ENCODE measurements at regions not wholly inside any gene's neighbourhood (a gene's known extent, or its start where the extent isn't known, plus 50 kb on each side); places are given as distances from the start of the nearest gene placed in this dataset.
"Not testable (repeated sequence)": the region's sequence is repeated elsewhere in the genome, so short reads cannot be mapped to it uniquely, and the experiment has no call there.

DNA sequence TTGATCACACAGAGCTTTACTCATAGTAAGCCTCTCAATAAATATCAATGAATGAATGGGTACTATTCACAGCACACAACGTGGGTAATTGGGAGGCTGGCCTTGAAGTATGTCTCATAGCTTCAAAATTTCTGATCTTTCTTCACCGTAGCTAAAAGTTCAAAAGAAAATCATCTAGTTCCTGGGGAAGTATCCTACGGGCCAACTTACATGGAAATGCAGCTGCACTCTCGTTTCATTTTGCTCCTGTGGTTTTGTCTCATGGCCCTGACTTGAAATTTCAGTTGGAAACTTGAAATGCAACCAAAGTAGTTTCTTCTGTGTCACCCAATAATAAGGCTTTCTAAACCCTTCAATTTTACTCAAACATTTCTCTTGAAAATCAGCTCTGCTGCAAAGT, 76.1 kb upstream of the CNIH3 start:
- Histone ChIP-seq H3K9ac (ENCODE audit: low read length in 2 of 2) (no peak overlapping the region), H3K27ac (ENCODE audit: low read length) (no peak overlapping the region), H3K36me3 (ENCODE audit: control insufficient read depth in 2 of 2, insufficient read depth in 2 of 2, low read length in 2 of 2) (no peaks in the 10 kb centered on the region), H3K9me3 (ENCODE audit: control insufficient read depth in 2 of 2, low read length in 2 of 2) (no peaks in the 10 kb centered on the region), H3K27me3 (ENCODE audit: control insufficient read depth in 1 of 2, insufficient read depth in 2 of 2, low read length in 2 of 2) (no peaks in the 10 kb centered on the region), H3K4me3 (ENCODE audit: low read length in 2 of 2) (no peak overlapping the region), H3K4me1 (ENCODE audit: control insufficient read depth, insufficient read depth, low read length) (no peaks in the 10 kb centered on the region)

DNA sequence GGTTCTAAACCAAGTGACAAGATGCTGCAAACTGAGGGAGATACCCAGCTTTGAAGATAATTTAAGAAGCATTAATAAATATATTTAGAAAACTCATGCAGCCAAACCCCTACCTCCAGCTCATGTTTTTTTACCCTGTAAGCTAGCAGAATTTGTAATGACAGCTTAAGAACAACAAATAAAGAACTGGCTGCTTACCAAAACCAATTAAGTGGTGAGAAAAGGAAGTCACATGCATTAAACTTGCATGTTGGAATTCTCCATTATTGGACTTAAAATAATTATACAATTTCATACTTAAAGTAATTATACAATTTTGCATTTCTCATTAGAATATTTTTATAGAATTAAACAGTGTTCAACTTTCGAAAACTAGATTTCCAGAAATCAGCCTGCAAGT, 75.6 kb upstream of the CNIH3 start:
- H3K4me3 ChIP-seq (ENCODE audit: low read length in 2 of 2): no peak overlapping the region

DNA sequence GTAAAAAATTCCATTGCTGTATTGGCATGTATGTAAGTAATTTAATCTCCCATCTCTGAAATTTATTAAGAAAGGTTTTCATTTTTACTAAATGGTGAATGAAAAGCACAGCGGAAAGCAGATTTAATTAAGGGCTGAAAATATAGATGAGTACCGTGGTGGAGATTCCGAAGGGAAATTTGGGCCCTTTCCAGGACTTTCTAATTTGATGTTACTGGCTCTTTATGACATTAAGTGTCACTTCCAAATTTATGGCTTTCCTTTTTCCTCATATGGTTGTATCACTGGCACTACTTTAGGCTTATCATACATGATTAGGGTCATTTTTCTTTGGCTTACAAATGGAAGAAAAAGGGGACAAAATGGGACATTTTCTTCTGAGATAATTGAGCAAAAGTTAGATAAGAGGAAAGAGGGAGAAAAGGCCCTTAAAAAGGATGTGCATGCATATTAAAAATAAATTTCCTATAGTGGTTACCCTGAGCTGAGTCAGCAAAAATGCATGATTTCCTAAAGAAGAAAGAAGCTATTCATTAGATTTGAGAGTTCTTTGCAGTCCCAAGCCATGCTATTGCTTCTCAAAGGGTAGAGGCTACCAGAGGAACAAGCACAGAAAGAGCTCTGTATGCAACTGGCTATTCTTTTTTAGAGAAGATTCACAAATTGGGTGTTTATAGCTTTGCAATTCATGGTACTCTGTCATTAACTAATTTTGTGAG, 74.9 kb upstream of the CNIH3 start:
- Histone ChIP-seq H3K4me3 (ENCODE audit: low read length in 2 of 2) (no peak overlapping the region), H3K36me3 (ENCODE audit: control insufficient read depth in 2 of 2, insufficient read depth in 2 of 2, low read length in 2 of 2) (no peaks in the 10 kb centered on the region), H3K9ac (ENCODE audit: low read length in 2 of 2) (no peak overlapping the region), H3K9me3 (ENCODE audit: control insufficient read depth in 2 of 2, low read length in 2 of 2) (no peaks in the 10 kb centered on the region), H3K27ac (ENCODE audit: low read length) (no peak overlapping the region), H3K4me1 (ENCODE audit: control insufficient read depth, insufficient read depth, low read length) (no peaks in the 10 kb centered on the region), H3K27me3 (ENCODE audit: control insufficient read depth in 1 of 2, insufficient read depth in 2 of 2, low read length in 2 of 2) (no peaks in the 10 kb centered on the region)

More for the DNA sequence above, 75.6 kb upstream of the CNIH3 start:
- Histone ChIP-seq H3K9ac (ENCODE audit: low read length in 2 of 2) (no peak overlapping the region), H3K27me3 (ENCODE audit: control insufficient read depth in 1 of 2, insufficient read depth in 2 of 2, low read length in 2 of 2) (no peaks in the 10 kb centered on the region), H3K9me3 (ENCODE audit: control insufficient read depth in 2 of 2, low read length in 2 of 2) (no peaks in the 10 kb centered on the region), H3K4me1 (ENCODE audit: control insufficient read depth, insufficient read depth, low read length) (no peaks in the 10 kb centered on the region), H3K36me3 (ENCODE audit: control insufficient read depth in 2 of 2, insufficient read depth in 2 of 2, low read length in 2 of 2) (no peaks in the 10 kb centered on the region), H3K27ac (ENCODE audit: low read length) (no peak overlapping the region)

DNA sequence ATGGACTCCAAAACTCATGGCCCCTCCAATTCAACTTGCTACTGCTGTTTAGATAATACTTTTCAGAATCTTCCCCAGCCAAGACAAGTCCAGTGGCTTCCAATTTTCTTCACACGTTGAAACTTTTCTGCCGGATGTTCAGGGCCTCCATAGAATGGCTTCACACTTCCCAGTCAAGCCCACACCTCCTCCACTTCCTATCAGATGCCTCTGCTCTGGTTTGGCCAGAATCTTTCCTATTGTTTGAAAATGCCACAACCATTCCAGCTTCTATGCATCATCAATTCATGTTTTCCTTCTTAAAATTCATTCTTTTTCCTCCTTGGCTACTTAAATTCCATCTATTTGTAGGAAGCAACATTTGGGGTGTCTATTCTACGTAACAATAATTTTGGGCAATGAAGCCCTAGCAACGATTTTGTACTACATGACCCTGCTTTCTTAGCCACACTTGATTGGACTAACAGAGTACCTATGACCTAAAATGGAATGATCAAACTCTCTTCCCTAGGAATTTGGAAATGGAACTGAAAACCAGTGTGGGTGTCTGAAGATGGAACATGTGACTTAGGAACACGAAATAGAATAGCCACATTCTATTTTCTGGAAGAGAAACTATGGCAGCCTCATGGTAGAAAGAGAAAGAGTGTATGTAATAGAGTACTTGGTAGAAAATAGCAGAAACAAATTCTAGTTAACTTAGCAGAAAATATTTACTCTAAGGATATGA, 74.1 kb upstream of the CNIH3 start:
- no peak overlapping the region for H3K9ac ChIP-seq (ENCODE audit: low read length in 2 of 2)
- no peaks in the 10 kb centered on the region for H3K27me3 ChIP-seq (ENCODE audit: control insufficient read depth in 1 of 2, insufficient read depth in 2 of 2, low read length in 2 of 2)
- H3K4me1 ChIP-seq (ENCODE audit: control insufficient read depth, insufficient read depth, low read length): no peaks in the 10 kb centered on the region
- H3K4me3 ChIP-seq (ENCODE audit: low read length in 2 of 2): no peak overlapping the region
- no peaks in the 10 kb centered on the region for H3K9me3 ChIP-seq (ENCODE audit: control insufficient read depth in 2 of 2, low read length in 2 of 2)
- H3K36me3 ChIP-seq (ENCODE audit: control insufficient read depth in 2 of 2, insufficient read depth in 2 of 2, low read length in 2 of 2): no peaks in the 10 kb centered on the region
- no peak overlapping the region for H3K27ac ChIP-seq (ENCODE audit: low read length)

DNA sequence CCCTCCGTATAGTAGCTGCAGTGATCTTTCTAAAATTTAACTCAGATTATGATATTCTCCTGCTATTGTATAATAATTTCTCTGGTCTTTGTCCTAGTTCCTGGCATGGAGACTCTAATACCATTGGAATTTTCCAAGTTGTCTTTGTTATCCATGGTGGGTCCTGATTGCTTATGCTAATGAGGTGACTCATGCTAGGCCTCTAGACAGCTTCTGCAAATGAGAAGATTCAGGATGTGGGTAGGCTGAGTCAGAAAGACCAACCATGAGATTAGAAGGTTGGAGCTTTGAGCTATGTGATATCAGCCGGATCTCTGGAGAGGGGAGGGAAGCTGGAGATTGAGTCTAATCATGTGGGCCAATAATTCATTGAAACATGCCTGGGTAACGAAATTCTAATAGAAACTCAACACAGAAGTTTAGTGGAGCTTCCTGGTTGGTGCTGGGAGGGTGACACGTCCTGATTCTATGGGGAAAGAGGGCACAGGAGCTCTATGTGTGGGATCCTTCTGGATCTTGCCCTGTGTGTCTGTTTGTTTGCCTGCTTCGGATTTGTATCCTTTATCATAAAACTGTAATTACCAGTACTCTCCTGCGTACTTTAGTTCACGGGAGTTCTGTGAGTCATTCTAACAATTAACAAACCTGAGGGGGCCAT, 73.2 kb upstream of the CNIH3 start:
- Histone ChIP-seq H3K27ac (ENCODE audit: low read length) (no peak overlapping the region), H3K36me3 (ENCODE audit: control insufficient read depth in 2 of 2, insufficient read depth in 2 of 2, low read length in 2 of 2) (no peaks in the 10 kb centered on the region), H3K4me1 (ENCODE audit: control insufficient read depth, insufficient read depth, low read length) (no peaks in the 10 kb centered on the region), H3K27me3 (ENCODE audit: control insufficient read depth in 1 of 2, insufficient read depth in 2 of 2, low read length in 2 of 2) (no peaks in the 10 kb centered on the region), H3K9me3 (ENCODE audit: control insufficient read depth in 2 of 2, low read length in 2 of 2) (no peaks in the 10 kb centered on the region), H3K9ac (ENCODE audit: low read length in 2 of 2) (no peak overlapping the region), H3K4me3 (ENCODE audit: low read length in 2 of 2) (no peak overlapping the region)

DNA sequence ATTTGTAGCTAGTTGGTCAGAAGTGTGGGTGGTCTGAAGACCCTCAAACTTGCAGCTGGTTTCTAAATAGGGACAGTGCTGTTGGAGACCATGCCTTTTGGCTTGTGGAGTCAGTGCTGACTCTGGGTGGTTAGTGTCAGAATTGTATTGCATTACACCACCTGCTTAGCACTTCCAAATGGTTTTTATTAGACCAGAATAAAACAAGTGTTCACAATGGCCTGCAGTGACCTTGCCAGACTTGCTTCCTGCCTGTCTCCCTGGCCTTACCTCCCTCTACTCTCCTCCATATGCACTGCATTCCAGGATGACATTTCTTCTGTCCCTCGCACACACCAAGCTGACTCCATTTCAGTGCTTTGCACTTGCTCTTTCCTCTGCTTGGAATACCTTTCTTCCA, 72.7 kb upstream of the CNIH3 start:
- no peaks in the 10 kb centered on the region for H3K27me3 ChIP-seq (ENCODE audit: control insufficient read depth in 1 of 2, insufficient read depth in 2 of 2, low read length in 2 of 2)
- no peak overlapping the region for H3K4me3 ChIP-seq (ENCODE audit: low read length in 2 of 2)
- H3K9me3 ChIP-seq (ENCODE audit: control insufficient read depth in 2 of 2, low read length in 2 of 2): no peaks in the 10 kb centered on the region
- no peak overlapping the region for H3K9ac ChIP-seq (ENCODE audit: low read length in 2 of 2)
- H3K36me3 ChIP-seq (ENCODE audit: control insufficient read depth in 2 of 2, insufficient read depth in 2 of 2, low read length in 2 of 2): no peaks in the 10 kb centered on the region
- H3K27ac ChIP-seq (ENCODE audit: low read length): no peak overlapping the region
- no peaks in the 10 kb centered on the region for H3K4me1 ChIP-seq (ENCODE audit: control insufficient read depth, insufficient read depth, low read length)

DNA sequence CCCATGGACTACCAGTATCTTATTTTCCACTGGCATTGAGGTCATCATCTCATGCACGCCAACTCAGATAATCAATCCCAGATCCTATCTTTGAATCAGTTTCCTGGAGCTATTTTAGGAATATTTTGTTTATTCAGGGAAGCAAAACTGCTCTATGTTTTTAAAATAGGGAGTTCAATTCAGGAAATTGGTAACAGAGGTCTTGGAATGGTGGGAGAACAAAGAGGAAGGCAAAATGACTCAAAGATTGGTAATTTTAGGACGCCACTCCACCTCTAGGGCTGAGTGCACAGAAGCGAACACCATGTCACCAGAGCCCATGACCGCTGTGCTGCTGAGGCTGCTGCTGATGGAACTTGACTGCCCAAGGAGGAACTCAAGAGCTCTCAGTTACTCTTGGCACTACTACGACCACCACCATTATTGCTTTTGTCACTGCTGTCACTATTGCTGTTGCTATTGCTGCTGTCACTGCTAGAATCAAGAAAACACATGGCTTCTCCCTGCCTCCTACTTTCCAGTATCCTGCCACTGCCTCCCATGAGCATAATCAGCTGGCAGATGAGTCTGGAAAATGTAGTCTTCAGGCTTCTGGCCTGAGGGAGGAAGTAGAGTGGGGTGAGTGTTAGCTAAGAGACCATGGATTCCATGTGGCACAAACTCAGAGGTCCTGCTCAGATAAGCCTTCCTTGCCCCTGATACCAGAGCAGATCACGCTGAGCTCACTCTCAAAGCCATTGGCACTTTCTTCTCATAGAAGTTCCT, 71.6 kb upstream of the CNIH3 start:
- no peaks in the 10 kb centered on the region for H3K36me3 ChIP-seq (ENCODE audit: control insufficient read depth in 2 of 2, insufficient read depth in 2 of 2, low read length in 2 of 2)
- no peak overlapping the region for H3K27ac ChIP-seq (ENCODE audit: low read length)
- H3K4me1 ChIP-seq (ENCODE audit: control insufficient read depth, insufficient read depth, low read length): no peaks in the 10 kb centered on the region
- H3K27me3 ChIP-seq (ENCODE audit: control insufficient read depth in 1 of 2, insufficient read depth in 2 of 2, low read length in 2 of 2): no peaks in the 10 kb centered on the region
- H3K4me3 ChIP-seq (ENCODE audit: low read length in 2 of 2): no peak overlapping the region
- no peaks in the 10 kb centered on the region for H3K9me3 ChIP-seq (ENCODE audit: control insufficient read depth in 2 of 2, low read length in 2 of 2)
- no peak overlapping the region for H3K9ac ChIP-seq (ENCODE audit: low read length in 2 of 2)

DNA sequence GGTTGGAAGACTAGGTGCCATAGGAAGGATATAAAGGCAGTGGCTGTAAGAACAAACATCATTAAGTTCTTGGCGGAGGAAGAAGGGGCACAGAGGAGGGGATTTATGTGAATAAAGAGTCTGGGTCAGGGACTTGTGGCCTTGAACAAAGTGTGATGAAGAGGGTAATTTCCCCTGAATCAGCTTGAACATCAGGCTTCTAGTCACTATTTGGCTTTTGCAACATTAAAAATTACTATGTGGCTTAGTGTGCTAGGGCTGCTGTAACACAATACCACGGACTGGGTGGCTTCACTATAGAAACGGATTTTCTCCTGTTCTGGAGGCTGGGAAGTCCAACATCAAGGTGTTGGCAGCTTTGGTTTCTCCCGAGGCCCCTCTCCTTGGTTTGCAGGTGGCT, 70.5 kb upstream of the CNIH3 start:
- H3K4me1 ChIP-seq (ENCODE audit: control insufficient read depth, insufficient read depth, low read length): no peaks in the 10 kb centered on the region
- H3K27ac ChIP-seq (ENCODE audit: low read length): no peak overlapping the region
- H3K4me3 ChIP-seq (ENCODE audit: low read length in 2 of 2): no peak overlapping the region
- H3K9me3 ChIP-seq (ENCODE audit: control insufficient read depth in 2 of 2, low read length in 2 of 2): no peaks in the 10 kb centered on the region
- no peaks in the 10 kb centered on the region for H3K36me3 ChIP-seq (ENCODE audit: control insufficient read depth in 2 of 2, insufficient read depth in 2 of 2, low read length in 2 of 2)
- no peaks in the 10 kb centered on the region for H3K27me3 ChIP-seq (ENCODE audit: control insufficient read depth in 1 of 2, insufficient read depth in 2 of 2, low read length in 2 of 2)
- H3K9ac ChIP-seq (ENCODE audit: low read length in 2 of 2): no peak overlapping the region

DNA sequence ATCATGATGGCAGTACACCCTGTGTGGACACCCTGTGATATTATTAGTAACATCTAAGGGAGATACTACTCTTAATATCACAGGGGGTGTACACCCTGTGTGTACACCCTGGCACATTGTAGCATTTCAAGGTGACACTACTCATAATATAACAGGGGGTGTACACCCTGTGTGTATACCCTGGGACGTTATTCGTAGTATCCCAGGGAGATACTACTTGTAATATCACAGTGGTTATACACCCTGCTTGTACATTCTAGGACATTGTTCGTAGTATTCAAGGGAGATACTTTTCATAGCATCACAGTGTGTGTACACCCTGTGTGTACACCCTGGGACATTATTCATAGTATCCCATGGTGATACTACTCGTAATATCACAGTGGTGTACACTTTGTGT, 67.4 kb upstream of the CNIH3 start:
- Histone ChIP-seq H3K27me3 (ENCODE audit: control insufficient read depth in 1 of 2, insufficient read depth in 2 of 2, low read length in 2 of 2) (no peaks in the 10 kb centered on the region), H3K9ac (ENCODE audit: low read length in 2 of 2) (no peak overlapping the region), H3K27ac (ENCODE audit: low read length) (no peak overlapping the region)

DNA sequence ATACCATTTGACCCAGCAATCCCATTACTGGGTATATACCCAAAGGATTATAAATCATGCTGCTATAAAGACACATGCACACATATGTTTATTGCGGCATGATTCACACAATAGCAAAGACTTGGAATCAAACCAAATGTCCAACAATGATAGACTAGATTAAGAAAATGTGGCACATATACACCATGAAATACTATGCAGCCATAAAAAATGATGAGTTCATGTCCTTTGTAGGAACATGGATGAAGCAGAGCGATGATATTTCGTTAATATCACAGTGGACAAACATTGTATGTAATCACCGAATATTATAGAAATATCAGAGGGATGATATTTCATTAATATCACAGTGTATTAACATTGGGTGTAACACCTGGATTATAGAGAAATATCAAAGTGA, 64.9 kb upstream of the CNIH3 start:
- H3K4me1 ChIP-seq (ENCODE audit: control insufficient read depth, insufficient read depth, low read length); H3K27ac ChIP-seq (ENCODE audit: low read length); H3K36me3 ChIP-seq (ENCODE audit: control insufficient read depth in 2 of 2, insufficient read depth in 2 of 2, low read length in 2 of 2); H3K4me3 ChIP-seq (ENCODE audit: low read length in 2 of 2); H3K9ac ChIP-seq (ENCODE audit: low read length in 2 of 2); H3K27me3 ChIP-seq (ENCODE audit: control insufficient read depth in 1 of 2, insufficient read depth in 2 of 2, low read length in 2 of 2); H3K9me3 ChIP-seq (ENCODE audit: control insufficient read depth in 2 of 2, low read length in 2 of 2): not testable (repeated sequence)

More for the DNA sequence above, 67.4 kb upstream of the CNIH3 start:
- Histone ChIP-seq H3K4me3 (ENCODE audit: low read length in 2 of 2) (no peak overlapping the region), H3K4me1 (ENCODE audit: control insufficient read depth, insufficient read depth, low read length) (no peaks in the 10 kb centered on the region), H3K36me3 (ENCODE audit: control insufficient read depth in 2 of 2, insufficient read depth in 2 of 2, low read length in 2 of 2) (no peaks in the 10 kb centered on the region), H3K9me3 (ENCODE audit: control insufficient read depth in 2 of 2, low read length in 2 of 2) (no peaks in the 10 kb centered on the region)
